ENCODE measurements at regions not wholly inside any gene's neighbourhood (a gene's known extent, or its start where the extent isn't known, plus 50 kb on each side); places are given as distances from the start of the nearest gene placed in this dataset.
"Not testable (repeated sequence)": the region's sequence is repeated elsewhere in the genome, so short reads cannot be mapped to it uniquely, and the experiment has no call there.

DNA sequence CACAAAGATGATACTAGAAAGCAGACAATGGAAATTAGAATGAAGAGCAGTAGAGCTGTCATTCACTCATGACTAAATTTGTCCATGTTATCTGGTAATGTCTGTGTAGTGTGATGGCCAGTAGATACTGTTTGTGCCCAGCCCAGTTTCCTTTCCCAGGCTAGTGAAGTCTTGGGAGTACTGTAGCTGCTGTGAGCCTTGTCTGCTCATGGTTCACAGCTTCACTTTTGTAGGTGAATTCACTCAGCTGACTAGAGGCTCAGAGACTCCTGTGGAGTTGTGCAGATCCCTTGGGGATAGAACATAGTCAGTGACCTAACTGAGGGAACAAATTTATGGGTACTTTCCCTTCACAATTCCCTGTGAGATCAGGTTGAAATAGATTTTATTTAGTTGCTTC lies 572.5 kb downstream of the ARL4A start:
- no peak overlapping the region for H3K27ac ChIP-seq (ENCODE audit: low read depth, low read length)
- H3K36me3 ChIP-seq (ENCODE audit: control insufficient read depth in 1 of 2, insufficient read depth in 2 of 2, low read length in 2 of 2), result no peaks in the 10 kb centered on the region
- no peaks in the 10 kb centered on the region for H3K4me1 ChIP-seq (ENCODE audit: control insufficient read depth in 1 of 2, insufficient read depth in 2 of 2, low read length in 2 of 2)
- no peaks in the 10 kb centered on the region for H3K9me3 ChIP-seq (ENCODE audit: control insufficient read depth in 1 of 2, low read length in 2 of 2)
- H3K9ac ChIP-seq (ENCODE audit: low read depth in 1 of 2, low read length in 2 of 2), result no peak overlapping the region
- H3K4me3 ChIP-seq (ENCODE audit: low read depth in 1 of 2, low read length in 2 of 2), result no peak overlapping the region
- H3K27me3 ChIP-seq (ENCODE audit: control insufficient read depth in 1 of 2, insufficient read depth in 2 of 2, low read length in 2 of 2), result no peaks in the 10 kb centered on the region

DNA sequence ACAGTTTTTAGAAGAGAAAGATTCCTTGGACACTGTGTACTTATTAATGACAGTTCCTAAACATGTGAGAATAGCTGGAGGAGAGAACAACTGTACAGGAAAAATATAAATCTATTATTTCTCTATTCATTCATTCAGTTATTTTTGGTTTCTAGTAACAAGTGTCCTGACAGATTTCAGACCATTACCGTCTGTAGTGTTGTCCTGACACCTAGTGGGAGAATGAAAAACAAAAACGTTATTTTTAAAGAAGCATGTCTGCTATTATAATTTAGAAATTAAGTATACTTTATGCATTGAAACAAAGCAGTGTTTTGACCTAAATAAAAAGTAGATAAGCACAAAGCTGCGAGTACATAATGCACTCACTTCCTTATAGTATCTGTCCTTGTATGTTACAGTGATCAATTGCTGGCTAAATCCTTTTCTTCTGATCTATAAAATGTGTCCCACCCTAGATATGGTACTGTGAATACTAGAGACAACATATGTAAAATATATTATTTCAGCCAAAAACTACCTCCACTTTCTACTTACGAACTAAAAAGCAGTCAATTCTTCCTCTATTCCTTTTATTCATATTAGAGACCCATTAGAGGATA lies 575.6 kb downstream of the ARL4A start:
- H3K27ac ChIP-seq (ENCODE audit: low read depth, low read length), result no peak overlapping the region
- H3K36me3 ChIP-seq (ENCODE audit: control insufficient read depth in 1 of 2, insufficient read depth in 2 of 2, low read length in 2 of 2), result no peaks in the 10 kb centered on the region
- no peaks in the 10 kb centered on the region for H3K9me3 ChIP-seq (ENCODE audit: control insufficient read depth in 1 of 2, low read length in 2 of 2)
- H3K4me1 ChIP-seq (ENCODE audit: control insufficient read depth in 1 of 2, insufficient read depth in 2 of 2, low read length in 2 of 2), result no peaks in the 10 kb centered on the region
- H3K9ac ChIP-seq (ENCODE audit: low read depth in 1 of 2, low read length in 2 of 2), result no peak overlapping the region
- no peak overlapping the region for H3K4me3 ChIP-seq (ENCODE audit: low read depth in 1 of 2, low read length in 2 of 2)
- no peaks in the 10 kb centered on the region for H3K27me3 ChIP-seq (ENCODE audit: control insufficient read depth in 1 of 2, insufficient read depth in 2 of 2, low read length in 2 of 2)

DNA sequence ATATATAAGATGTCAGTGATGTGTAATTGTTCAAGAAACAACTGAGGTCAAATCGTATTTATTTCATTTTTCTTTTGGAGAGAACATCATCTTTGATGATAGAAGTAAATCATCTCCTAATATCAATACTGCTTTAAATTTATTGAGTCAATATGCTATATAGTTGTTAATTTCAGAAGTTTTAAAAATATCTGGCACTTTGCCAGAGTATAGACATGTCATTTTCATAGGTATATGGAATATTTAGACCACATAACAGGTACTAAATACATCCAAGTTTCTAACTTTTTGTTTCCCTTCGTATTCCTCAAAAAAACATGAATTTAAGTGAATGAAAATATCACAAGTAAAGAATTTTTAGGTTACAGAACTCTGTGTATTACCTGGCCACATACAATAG lies 577.8 kb downstream of the ARL4A start:
- H3K36me3 ChIP-seq (ENCODE audit: control insufficient read depth in 1 of 2, insufficient read depth in 2 of 2, low read length in 2 of 2), result no peaks in the 10 kb centered on the region
- H3K9me3 ChIP-seq (ENCODE audit: control insufficient read depth in 1 of 2, low read length in 2 of 2), result no peaks in the 10 kb centered on the region
- H3K27me3 ChIP-seq (ENCODE audit: control insufficient read depth in 1 of 2, insufficient read depth in 2 of 2, low read length in 2 of 2), result no peaks in the 10 kb centered on the region
- no peak overlapping the region for H3K9ac ChIP-seq (ENCODE audit: low read depth in 1 of 2, low read length in 2 of 2)
- no peak overlapping the region for H3K4me3 ChIP-seq (ENCODE audit: low read depth in 1 of 2, low read length in 2 of 2)
- no peak overlapping the region for H3K27ac ChIP-seq (ENCODE audit: low read depth, low read length)
- H3K4me1 ChIP-seq (ENCODE audit: control insufficient read depth in 1 of 2, insufficient read depth in 2 of 2, low read length in 2 of 2), result no peaks in the 10 kb centered on the region

DNA sequence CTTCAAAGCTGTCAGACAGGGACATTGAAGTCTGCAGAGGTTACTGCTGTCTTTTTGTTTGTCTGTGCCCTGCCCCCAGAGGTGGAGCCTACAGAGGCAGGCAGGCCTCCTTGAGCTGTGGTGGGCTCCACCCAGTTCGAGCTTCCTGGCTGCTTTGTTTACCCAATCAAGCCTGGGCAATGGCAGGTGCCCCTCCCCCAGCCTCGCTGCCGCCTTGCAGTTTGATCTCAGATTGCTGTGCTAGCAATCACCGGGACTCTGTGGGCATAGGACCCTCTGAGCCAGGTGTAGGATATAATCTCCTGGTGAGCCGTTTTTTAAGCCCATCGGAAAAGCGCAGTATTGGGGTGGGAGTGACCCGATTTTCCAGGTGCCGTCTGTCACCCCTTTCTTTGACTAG lies 586.8 kb downstream of the ARL4A start:
- not testable (repeated sequence) for H3K36me3 ChIP-seq (ENCODE audit: control insufficient read depth in 1 of 2, insufficient read depth in 2 of 2, low read length in 2 of 2); H3K9me3 ChIP-seq (ENCODE audit: control insufficient read depth in 1 of 2, low read length in 2 of 2); H3K27ac ChIP-seq (ENCODE audit: low read depth, low read length); H3K4me1 ChIP-seq (ENCODE audit: control insufficient read depth in 1 of 2, insufficient read depth in 2 of 2, low read length in 2 of 2); H3K27me3 ChIP-seq (ENCODE audit: control insufficient read depth in 1 of 2, insufficient read depth in 2 of 2, low read length in 2 of 2); H3K9ac ChIP-seq (ENCODE audit: low read depth in 1 of 2, low read length in 2 of 2); H3K4me3 ChIP-seq (ENCODE audit: low read depth in 1 of 2, low read length in 2 of 2)

DNA sequence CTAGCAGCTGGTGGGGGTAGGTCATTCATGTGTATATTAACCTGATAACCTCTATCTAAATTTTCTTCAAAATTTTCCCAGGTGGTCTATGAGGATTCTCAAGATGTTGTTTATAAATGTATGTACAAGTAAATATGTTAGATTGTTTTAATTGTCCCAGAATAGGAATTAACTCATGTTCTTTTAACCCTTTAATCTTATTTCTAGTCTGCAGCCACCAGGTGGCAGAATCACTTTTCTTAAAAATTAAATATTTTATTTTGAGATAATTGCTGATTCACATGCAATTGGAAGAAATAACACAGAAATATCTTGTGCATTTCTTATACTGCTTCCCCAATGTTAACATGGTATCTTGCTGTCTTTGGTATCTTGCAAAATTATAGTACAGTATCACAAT lies 589.5 kb downstream of the ARL4A start:
- no peak overlapping the region for H3K4me3 ChIP-seq (ENCODE audit: low read depth in 1 of 2, low read length in 2 of 2)
- no peaks in the 10 kb centered on the region for H3K4me1 ChIP-seq (ENCODE audit: control insufficient read depth in 1 of 2, insufficient read depth in 2 of 2, low read length in 2 of 2)
- no peaks in the 10 kb centered on the region for H3K27me3 ChIP-seq (ENCODE audit: control insufficient read depth in 1 of 2, insufficient read depth in 2 of 2, low read length in 2 of 2)
- H3K36me3 ChIP-seq (ENCODE audit: control insufficient read depth in 1 of 2, insufficient read depth in 2 of 2, low read length in 2 of 2), result no peaks in the 10 kb centered on the region
- no peak overlapping the region for H3K27ac ChIP-seq (ENCODE audit: low read depth, low read length)
- H3K9ac ChIP-seq (ENCODE audit: low read depth in 1 of 2, low read length in 2 of 2), result no peak overlapping the region
- no peaks in the 10 kb centered on the region for H3K9me3 ChIP-seq (ENCODE audit: control insufficient read depth in 1 of 2, low read length in 2 of 2)

DNA sequence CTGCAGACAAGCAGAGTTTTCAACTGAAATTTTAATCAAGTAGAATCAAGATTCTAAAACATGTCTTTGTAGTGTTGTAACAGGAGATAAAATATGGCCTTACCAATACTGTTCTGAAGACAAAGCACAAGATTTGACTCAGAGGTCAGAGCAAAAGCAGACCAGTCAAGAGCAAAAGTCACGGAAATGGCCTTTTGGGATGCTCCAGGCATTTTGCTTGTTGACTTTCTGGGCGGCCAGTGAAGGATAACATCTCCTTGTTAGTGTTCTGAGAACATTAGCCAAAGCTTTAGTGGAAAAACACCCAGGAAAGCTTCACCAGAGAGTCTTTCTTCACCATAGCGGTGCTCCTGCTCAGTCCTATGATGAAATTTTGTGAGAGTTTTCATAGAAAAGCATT lies 590.6 kb downstream of the ARL4A start:
- H3K27ac ChIP-seq (ENCODE audit: low read depth, low read length), result no peak overlapping the region
- no peaks in the 10 kb centered on the region for H3K36me3 ChIP-seq (ENCODE audit: control insufficient read depth in 1 of 2, insufficient read depth in 2 of 2, low read length in 2 of 2)
- no peaks in the 10 kb centered on the region for H3K9me3 ChIP-seq (ENCODE audit: control insufficient read depth in 1 of 2, low read length in 2 of 2)
- H3K27me3 ChIP-seq (ENCODE audit: control insufficient read depth in 1 of 2, insufficient read depth in 2 of 2, low read length in 2 of 2), result no peaks in the 10 kb centered on the region
- no peak overlapping the region for H3K9ac ChIP-seq (ENCODE audit: low read depth in 1 of 2, low read length in 2 of 2)
- no peaks in the 10 kb centered on the region for H3K4me1 ChIP-seq (ENCODE audit: control insufficient read depth in 1 of 2, insufficient read depth in 2 of 2, low read length in 2 of 2)
- H3K4me3 ChIP-seq (ENCODE audit: low read depth in 1 of 2, low read length in 2 of 2), result no peak overlapping the region

DNA sequence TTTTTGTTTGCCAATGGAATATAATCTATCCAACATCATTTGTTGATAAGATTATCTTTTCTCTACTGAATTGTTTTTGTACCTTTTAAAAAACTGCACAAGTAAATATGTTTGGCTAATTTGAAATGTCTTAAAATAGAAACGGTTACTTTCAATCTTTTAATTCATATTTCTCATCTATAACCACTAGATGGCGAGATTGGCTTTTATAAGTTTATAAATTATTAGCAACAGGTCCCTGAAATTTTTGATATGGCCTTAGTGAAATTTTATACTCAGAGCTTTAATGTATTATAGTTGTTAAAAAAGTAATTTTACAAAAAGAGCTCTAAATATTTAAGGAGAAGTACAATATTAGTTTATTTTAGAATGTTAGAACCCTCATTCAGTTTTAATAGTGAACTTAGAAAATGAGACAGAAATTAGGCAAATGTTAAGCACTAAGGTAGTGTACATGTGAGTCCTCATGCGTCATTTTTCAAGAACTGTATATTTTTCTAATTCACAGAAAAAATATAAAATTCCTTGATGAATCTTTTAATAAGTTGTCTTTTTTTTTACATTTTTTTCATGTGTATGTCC lies 592.5 kb downstream of the ARL4A start:
- no peak overlapping the region for H3K4me3 ChIP-seq (ENCODE audit: low read depth in 1 of 2, low read length in 2 of 2)
- H3K9me3 ChIP-seq (ENCODE audit: control insufficient read depth in 1 of 2, low read length in 2 of 2), result no peaks in the 10 kb centered on the region
- H3K27ac ChIP-seq (ENCODE audit: low read depth, low read length), result no peak overlapping the region
- H3K27me3 ChIP-seq (ENCODE audit: control insufficient read depth in 1 of 2, insufficient read depth in 2 of 2, low read length in 2 of 2), result no peaks in the 10 kb centered on the region
- no peak overlapping the region for H3K9ac ChIP-seq (ENCODE audit: low read depth in 1 of 2, low read length in 2 of 2)
- no peaks in the 10 kb centered on the region for H3K4me1 ChIP-seq (ENCODE audit: control insufficient read depth in 1 of 2, insufficient read depth in 2 of 2, low read length in 2 of 2)
- no peaks in the 10 kb centered on the region for H3K36me3 ChIP-seq (ENCODE audit: control insufficient read depth in 1 of 2, insufficient read depth in 2 of 2, low read length in 2 of 2)

DNA sequence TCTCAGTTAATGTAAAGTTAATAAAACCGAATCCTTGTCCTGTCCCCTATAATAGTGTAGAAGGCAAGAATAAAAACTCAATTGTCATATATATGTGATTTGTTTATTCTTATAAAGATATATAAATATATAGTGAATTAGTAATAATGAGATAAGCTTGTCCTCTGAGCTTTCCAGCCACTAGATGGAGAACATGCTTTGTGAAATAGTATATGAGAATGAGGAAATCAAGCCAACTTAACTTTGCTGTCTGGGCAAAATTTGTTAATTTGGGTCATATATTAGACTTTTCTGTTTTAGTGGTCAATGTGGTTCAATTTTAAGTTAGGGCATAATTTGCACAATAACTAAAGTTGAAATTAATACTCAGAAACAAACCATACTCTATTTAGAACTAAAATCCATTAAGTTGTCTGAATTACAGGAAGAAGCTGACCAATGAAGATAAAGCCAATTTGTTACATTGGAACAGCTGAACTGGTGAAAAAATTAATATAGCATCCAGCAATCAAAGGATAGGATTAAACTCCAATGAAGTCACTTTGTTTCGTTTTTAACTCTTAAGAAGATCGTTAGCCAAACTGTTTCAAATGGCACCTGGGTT lies 595.0 kb downstream of the ARL4A start:
- Histone ChIP-seq H3K4me1 (ENCODE audit: control insufficient read depth in 1 of 2, insufficient read depth in 2 of 2, low read length in 2 of 2) (no peaks in the 10 kb centered on the region), H3K4me3 (ENCODE audit: low read depth in 1 of 2, low read length in 2 of 2) (no peak overlapping the region), H3K27ac (ENCODE audit: low read depth, low read length) (no peak overlapping the region), H3K9ac (ENCODE audit: low read depth in 1 of 2, low read length in 2 of 2) (no peak overlapping the region), H3K36me3 (ENCODE audit: control insufficient read depth in 1 of 2, insufficient read depth in 2 of 2, low read length in 2 of 2) (no peaks in the 10 kb centered on the region), H3K9me3 (ENCODE audit: control insufficient read depth in 1 of 2, low read length in 2 of 2) (no peaks in the 10 kb centered on the region), H3K27me3 (ENCODE audit: control insufficient read depth in 1 of 2, insufficient read depth in 2 of 2, low read length in 2 of 2) (no peaks in the 10 kb centered on the region)

DNA sequence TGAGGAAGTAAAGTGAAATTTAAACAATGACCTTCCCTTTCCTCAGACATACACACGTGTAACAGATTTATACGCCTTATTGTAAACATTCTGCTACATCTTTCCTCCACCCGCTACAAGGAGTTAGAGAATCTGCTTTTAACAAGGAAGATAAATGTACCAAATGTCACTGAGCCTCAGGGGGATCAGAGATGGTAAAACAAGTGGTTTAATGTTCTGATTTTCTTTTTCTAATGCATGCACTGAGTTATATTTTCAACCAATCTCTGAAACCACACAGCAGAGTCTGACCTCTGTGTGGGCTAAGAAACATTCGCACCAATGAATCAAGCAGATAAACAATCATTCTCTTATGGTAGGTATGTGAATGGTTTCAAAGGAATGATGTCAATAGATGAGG lies 599.5 kb downstream of the ARL4A start:
- H3K9ac ChIP-seq (ENCODE audit: low read depth in 1 of 2, low read length in 2 of 2), result no peak overlapping the region
- H3K27ac ChIP-seq (ENCODE audit: low read depth, low read length), result no peak overlapping the region
- no peaks in the 10 kb centered on the region for H3K36me3 ChIP-seq (ENCODE audit: control insufficient read depth in 1 of 2, insufficient read depth in 2 of 2, low read length in 2 of 2)
- H3K9me3 ChIP-seq (ENCODE audit: control insufficient read depth in 1 of 2, low read length in 2 of 2), result no peaks in the 10 kb centered on the region
- H3K4me1 ChIP-seq (ENCODE audit: control insufficient read depth in 1 of 2, insufficient read depth in 2 of 2, low read length in 2 of 2), result no peaks in the 10 kb centered on the region
- no peak overlapping the region for H3K4me3 ChIP-seq (ENCODE audit: low read depth in 1 of 2, low read length in 2 of 2)
- no peaks in the 10 kb centered on the region for H3K27me3 ChIP-seq (ENCODE audit: control insufficient read depth in 1 of 2, insufficient read depth in 2 of 2, low read length in 2 of 2)

DNA sequence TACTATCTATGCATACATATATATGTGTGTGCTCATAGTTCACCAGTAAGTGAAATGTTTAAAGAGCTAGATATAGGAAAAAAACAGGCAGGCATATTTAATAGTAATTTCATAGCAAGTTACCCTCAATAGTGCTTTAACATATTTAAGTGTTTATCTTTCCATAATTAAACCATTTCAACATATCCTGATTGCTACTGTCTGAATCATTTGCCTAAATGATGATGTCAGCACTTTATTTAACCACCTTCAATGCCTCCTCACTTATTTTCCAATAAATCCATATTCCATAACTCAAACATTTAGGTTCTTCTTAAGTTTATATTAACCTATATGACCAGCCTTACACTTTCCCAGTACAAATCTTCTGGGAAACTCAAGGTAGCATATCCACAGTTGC lies 601.1 kb downstream of the ARL4A start:
- no peaks in the 10 kb centered on the region for H3K36me3 ChIP-seq (ENCODE audit: control insufficient read depth in 1 of 2, insufficient read depth in 2 of 2, low read length in 2 of 2)
- no peak overlapping the region for H3K27ac ChIP-seq (ENCODE audit: low read depth, low read length)
- no peak overlapping the region for H3K9ac ChIP-seq (ENCODE audit: low read depth in 1 of 2, low read length in 2 of 2)
- no peaks in the 10 kb centered on the region for H3K4me1 ChIP-seq (ENCODE audit: control insufficient read depth in 1 of 2, insufficient read depth in 2 of 2, low read length in 2 of 2)
- H3K9me3 ChIP-seq (ENCODE audit: control insufficient read depth in 1 of 2, low read length in 2 of 2), result no peaks in the 10 kb centered on the region
- H3K27me3 ChIP-seq (ENCODE audit: control insufficient read depth in 1 of 2, insufficient read depth in 2 of 2, low read length in 2 of 2), result no peaks in the 10 kb centered on the region
- H3K4me3 ChIP-seq (ENCODE audit: low read depth in 1 of 2, low read length in 2 of 2), result no peak overlapping the region

Measured in duodenal mucosa (tissue), 2 donors.